ENCODE measurements at regions not wholly inside any gene's neighbourhood (a gene's known extent, or its start where the extent isn't known, plus 50 kb on each side); places are given as distances from the start of the nearest gene placed in this dataset.
"Not testable (repeated sequence)": the region's sequence is repeated elsewhere in the genome, so short reads cannot be mapped to it uniquely, and the experiment has no call there.

DNA sequence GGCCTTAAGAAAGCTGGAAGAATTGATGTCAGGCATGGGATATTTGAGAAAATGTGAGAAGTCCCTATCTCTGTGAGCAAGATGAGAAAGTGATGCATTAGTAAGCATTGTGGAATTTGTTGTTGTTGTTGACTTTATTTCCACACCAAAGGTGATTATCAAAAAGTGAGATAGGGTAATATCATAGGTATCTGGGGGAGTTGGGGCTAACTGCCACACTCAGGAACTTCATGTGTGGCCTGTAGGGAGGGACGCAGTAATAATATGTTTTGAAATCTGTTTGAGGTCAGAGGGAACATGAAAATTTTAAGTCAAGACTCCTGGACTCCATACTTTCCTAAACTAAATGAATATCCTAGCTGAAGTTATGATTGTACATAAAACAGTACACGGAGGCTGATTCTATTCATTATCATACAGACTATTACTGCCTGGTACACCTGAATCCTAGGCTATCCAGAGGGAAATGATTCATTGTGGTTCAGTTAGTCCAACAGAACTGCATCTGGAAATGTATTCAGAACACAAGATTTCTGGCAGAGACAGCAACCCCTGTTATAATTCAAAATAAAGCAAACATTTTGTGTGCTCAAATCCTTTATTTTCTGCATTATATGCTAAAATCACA lies 304.8 kb downstream of the CPS1 start:
- DNase-seq, result no peak

DNA sequence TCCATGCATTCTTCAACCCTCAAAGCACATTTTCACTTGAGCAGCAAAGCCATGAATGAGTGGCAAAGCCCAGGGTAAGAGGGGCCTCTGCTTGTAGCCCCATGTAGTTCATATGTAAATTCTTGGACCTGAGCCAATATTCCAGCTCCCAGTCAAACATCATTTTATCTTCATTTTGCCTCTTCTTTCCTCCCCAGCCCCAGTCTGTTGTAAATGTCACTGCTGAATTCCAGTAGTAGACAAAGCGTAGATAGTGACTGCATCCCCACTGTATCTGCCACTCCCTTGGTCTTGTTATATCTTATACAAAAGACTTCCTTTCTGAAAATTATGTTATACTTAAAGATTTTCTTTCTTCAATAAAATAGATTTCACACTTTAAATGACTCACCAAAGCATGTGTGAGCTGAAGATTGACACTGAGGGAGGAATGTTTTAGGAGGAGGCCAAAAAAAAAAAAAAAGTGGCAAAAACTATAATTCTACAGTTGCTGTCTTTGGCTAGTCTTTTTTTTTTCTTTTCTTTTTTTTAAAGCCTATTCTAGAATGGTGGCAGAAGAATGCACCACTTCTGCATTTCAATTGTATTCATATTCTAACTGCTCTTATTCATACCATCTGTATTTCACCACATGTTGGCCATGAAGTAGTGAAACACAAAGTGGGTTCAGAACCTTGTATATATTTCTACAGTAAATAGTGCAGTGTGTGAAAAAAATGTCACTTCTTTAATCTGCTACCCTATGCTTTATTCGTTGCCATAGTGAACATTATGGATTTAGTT lies 306.1 kb downstream of the CPS1 start:
- no peak for DNase-seq

DNA sequence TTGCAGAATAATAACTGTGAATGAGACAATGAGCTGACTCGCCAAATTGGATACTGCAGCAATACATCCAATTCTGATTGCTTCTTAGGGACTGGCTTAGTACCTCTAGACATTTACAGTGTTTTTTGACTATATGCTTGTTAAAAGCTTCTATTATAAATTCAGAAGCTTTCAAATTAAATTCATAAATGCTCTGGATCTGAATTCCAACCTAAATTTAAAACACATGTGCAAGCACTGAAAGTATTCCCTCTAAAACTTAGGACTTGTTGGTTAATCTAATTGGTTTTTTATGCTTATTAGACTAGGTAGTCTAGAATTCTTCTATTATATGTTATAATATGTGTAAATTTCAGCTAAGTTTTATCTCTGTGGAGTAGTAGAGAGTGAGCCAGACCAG lies 306.9 kb downstream of the CPS1 start:
- DNase-seq, result no peak

DNA sequence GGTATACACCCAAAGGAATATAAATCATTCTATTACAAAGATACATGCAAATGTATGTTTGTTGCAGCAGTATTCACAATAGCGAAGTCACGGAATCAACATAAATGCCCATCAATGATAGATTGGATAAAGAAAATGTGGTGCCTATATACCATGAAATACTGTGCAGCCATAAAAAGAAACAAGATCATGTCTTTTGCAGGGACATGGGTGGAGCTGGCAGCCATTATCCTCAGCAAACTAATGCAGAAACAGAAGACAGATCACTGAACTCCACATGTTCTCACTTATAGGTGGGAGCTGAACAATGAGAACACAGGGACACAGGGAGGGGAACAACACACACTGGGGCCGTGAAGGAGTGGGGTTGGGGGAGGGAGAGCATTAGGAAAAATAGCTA lies 315.2 kb downstream of the CPS1 start:
- DNase-seq, result not testable (repeated sequence)

DNA sequence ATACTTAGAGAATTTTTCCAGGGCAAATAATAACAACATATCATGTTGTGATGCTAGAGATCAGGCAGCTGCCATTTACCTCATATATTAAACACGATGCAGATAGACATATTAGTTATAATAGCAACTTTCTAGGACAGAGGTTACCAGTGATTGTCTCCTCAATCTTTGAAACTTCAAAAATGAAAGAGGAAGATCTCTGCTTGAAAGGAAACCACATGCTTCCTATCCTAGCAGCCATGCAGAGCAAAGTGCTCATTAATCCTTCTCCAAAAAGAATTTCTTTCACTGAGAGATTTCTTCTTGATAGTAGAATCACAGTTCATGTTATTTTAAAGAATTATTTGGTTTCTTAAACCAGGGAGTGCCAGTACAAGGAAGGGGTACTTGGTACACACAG lies 317.2 kb downstream of the CPS1 start:
- no peak for DNase-seq

DNA sequence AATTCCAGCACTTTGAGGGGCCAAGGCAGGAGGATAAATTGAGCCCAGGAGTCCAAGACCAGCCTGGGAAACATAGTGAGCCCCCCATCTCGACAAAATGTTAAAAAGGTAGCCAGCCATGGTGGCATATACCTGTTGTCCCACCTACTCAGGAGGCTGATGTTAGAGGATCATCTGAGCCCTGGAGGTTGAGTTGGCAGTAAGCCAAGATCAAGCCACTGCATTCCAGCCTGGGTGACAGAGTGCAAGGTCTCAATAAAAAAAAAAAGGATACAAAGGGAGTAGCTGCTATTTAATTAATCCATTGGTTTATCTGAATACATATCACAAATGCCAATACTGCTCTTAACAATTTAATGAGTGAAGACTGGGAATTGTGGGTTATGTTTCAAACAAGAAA lies 327.8 kb downstream of the CPS1 start:
- DNase-seq, result no peak

DNA sequence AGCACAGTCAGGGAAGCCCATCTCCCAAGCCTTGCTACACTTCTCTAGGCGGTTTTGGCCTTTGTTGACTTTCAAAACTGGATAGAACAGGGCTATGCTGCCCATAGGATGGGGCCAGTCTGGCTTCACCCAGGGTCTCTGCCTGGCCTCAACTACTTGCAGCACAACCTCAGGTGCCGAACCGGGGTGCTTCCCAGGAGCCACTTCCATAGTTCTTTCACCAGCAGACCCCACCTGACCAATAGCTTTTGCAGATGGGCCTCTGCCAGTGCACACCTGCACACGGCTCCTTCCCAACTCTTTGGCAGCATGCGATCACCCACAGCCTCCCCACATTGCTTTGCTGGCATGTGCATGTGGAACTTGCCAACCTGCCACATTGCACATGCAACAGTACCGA lies 331.6 kb downstream of the CPS1 start:
- no peak for DNase-seq

DNA sequence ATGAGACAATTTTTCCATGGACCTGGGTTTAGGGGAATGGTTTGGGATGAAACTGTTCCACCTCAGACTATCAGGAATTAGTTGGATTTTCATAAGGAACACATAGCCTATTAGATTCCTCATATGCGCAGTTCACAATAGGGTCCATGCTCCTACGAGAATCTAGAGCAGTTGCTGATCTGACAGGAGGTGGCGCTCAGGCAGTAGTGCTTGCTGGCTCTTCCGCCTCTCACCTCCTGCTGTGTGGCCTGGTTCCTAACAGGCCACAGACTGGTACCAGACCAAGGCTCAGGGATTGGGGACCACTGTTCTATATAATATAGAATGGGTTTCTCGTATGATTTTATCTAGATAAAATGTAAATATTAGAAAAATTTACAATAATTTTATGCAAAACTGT lies 338.7 kb downstream of the CPS1 start:
- DNase-seq, result no peak

DNA sequence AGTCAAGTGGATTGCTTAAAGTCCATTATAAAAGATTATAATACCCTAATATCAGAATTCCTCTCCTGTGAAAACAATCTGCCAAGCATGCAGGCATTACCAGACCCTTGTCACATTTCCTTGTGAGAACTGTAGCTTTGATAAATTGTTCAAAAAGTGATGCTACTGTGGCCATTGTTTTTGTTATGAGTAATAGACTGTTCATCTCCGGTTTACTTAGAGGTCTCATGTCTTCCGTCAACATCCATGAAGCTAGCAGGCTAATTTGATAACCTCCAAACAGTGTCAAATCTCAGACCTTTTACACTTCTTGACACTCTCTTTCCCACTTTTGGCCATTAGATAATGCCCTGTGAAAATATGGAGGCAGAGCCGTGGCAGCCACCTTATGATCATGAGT lies 342.7 kb downstream of the CPS1 start:
- DNase-seq, result no peak

DNA sequence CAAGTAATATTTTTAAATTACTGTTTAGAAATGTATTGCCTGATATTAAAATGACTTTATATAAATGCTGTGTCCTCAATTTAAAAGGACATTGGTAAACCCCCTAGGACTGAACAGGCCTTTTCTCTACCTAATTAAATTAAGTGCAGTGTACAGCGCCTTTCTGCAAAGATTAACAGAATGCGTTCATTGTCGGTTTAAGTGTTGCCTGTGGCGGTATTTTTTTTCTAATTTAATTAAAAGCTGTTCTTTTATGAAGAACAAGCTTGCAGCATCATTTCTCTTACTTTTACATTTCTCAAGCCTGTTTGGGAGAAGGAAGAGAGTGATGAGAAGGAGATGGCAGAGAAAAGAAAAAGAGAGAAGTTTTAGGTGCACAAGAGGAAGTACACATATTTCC lies 344.9 kb downstream of the CPS1 start:
- DNase-seq, result no peak

DNA sequence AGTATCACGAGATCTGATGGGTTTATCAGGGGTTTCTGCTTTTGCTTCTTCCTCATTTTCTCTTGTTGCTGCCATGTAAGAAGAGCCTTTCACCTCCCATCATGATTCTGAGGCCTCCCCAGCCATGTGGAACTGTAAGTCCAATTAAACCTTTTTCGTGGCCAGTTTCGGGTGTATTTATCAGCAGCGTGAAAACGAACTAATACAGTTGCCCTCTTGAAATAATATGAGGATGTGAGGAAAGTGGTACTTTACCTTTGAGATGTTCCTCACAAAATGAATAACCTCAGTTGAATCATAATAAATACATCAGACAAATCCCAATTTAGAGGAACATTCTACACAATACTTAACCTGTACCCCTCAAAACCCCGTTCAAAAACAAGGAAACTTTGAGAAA lies 356.4 kb downstream of the CPS1 start:
- no peak for DNase-seq

DNA sequence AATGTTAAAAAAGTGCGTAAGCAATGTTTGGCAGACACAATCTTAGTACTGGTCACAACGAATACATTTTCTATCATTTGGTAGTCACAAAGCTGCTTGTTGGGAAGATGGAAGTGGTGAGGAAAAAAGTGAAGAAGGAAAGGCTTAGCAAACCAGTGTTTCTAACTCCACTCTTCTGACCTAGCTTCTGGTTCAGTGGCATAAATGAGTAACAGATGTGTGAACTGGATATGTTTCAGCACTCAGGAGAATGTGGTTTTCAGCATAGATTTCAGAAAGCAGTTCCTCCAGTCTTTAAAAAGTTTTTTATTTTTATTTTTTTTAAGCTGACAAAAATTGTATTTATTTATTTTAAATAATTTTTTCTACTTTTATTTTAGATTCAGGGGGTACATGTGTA lies 357.1 kb downstream of the CPS1 start:
- no peak for DNase-seq

DNA sequence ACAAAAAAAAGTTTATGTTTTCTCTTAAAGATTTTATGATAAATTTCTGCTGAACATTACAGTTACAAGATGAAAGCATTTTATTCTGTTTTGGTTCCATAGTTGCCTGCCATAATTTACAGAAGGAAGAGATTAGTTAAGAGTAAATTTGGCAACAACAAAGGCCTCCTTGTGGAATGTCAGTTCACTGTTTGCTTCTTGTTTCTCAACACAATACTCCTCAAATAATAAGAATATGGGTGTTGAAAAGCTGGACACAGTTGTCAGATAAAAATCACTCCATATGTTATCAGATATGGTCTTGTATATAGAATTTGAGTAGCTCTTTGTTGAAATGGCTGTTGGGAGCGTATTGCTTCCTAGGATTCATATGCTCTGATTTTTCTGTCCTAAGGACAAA lies 359.5 kb downstream of the CPS1 start:
- DNase-seq, result no peak

DNA sequence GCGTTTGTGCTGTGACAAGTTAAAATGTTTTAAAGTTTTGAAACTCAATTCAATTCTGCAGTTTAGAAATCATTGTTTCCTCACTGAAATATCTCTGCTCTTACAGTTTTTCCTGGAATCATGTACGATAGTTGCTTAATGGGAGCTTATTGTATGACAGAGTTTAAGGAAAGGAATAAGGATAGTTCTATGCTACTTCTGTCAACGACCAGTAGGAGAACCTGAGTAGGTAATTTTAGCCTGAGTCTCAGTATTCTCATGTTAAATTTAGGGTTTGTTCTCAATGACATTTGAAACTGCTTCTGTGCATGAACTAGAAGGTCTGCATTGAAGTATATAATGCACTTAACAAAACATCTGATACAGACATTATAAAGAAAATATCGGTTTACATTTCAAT lies 361.1 kb downstream of the CPS1 start:
- no peak for DNase-seq

DNA sequence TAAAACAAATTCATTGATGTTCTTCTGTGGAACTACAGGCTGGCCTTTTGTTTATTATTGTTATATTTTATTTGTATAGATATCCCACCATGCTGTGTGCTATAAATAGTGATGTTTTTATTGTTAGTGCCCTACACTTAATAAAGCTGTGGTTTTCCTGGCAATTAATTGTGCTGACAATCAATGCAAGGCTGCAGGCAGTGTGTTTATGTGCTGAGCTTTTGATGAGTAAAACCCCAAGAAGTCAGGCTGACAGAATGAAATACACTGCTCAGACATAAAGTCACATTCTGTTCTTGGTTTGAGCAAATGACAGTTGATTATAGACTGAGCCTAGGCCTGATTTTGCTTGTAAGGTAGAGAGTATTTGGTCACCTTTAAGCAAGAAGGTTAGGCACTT lies 362.7 kb downstream of the CPS1 start:
- no peak for DNase-seq

DNA sequence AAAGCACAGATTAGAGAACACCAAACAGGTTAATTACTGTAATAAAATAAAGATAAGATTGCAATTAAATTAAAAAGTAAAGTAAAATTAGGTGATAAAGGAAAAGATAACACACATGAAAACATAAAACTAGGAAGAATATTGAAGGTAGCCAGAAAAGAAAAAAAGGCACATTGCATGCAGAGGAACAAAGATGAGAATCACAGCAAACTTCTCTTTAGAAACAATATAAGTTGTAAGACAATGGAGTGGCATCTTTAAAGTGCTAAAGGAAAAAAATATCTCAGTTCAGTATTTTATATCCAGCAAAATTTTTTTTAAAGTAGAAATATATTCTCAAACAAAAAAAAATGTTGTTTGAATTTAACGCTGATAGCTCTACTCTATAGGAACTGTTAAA lies 366.0 kb downstream of the CPS1 start:
- no peak for DNase-seq

DNA sequence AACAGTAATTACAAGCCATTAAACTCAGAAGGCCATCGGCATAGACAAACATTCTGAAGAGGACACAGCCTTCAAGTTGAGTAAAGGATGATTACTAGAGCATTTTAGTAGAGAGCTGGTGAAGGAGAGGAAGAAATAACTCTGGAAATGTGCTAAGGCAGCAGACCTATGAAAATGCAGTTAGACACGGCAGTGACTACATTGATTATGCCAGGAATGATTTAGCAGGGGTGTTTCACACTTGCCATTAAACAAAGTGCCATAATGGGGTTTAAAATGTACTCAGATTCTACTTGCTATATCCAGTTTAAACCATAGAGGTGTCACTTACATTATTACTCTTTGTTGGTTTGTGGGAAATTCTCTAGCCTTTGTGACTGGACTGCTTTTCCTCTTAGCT lies 372.3 kb downstream of the CPS1 start:
- DNase-seq, result no peak

DNA sequence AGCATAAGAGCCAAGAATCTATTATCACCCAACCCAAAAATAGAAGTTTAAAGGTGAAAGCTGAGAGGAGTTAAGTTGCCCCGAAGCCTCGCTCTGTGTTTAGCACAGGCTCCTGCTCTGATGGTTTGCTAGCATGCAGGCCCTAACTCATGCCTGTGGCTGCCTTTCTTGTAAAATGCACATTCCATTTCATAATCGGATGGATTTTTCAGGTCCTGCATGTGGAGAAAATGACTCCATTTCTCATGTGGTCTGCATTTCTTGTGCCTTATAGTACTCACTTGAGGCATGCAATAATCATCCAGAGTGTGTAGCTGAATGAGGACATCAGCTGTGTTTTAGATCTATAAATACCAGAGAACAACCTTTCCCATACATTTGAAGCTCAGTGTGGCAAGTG lies 381.8 kb downstream of the CPS1 start:
- DNase-seq, result no peak

DNA sequence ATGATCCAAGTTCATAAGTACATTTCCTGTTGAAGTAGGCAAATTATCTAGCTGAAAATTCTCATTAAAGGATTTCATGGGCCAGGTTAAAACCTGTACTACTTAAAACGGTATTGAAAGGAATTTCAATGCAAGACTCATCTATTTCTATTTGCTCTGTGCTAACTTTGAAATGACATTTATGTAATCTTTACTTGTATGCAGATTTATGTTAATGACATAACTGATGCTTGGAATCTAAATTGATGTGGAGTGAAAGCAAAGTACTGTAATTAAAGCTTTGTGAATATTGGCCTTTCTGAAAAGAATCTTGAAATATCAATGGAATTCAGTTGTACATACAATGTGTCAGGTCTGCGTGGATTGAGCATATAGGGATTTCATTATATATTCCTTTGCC lies 390.0 kb downstream of the CPS1 start:
- no peak for DNase-seq

DNA sequence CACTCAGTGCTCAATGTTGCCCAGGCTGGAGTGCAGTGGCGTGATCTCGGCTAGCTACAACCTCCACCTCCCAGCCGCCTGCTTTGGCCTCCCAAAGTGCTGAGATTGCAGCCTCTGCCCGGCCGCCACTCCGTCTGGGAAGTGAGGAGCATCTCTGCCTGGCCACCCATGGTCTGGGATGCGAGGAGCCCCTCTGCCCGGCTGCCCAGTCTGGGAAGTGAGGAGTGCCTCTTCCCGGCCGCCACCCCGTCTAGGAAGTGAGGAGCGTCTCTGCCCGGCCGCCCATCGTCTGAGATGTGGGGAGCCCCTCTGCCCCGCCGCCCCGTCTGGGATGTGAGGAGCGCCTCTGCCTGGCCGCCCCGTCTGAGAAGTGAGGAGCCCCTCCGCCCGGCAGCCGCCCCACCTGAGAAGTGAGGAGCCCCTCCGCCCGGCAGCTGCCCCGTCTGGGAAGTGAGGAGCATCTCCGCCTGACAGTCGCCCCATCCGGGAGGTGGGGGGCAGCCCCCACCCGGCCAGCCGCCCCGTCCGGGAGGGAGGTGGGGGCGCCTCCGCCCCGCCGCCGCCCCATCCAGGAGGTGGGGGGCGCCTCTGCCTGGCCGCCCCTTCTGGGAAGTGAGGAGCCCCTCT lies 394.1 kb downstream of the CPS1 start:
- not testable (repeated sequence) for DNase-seq

DNA sequence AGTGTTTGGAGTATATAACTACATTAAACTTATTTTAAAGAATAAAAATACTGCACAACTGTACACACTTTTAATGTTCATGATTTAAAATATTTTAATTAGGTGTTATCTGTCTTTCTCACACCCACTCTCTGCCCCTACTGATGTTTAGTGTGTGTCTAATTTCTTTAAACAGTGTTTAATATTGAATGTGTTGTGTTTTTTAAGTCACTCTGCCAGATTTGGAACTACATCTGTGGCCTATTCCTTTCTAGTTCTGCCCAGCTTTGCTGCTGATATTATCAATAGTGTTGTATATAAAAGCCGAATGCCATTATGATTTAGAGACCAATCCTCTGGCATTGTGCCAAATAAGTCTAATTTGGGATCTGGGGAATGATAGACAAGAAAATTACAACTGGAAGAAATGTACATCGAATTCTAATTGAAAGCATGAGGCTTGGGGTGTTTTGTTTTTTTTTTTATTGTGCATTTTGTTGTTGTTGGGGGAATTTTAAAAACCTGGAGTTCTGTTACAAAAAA lies 398.0 kb downstream of the CPS1 start:
- no peak for DNase-seq

DNA sequence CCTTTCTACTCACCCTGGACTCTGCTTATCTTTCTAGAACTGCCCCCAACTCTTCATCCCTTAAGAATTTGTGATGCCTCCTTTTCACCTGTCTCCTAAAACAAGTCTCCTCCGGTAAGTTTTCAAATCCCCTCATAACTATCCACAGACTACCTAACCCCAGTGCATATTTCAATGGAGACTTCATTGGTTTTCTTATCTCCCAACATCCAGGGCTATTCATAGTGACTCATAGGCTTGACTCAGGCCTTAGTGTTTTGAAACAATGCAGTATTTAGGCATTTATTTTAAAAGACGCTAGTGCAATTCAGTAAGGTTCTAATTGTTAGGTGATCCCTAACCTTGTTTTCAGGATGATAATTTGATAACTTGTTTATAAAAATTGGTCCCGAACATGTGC lies 399.2 kb downstream of the CPS1 start:
- no peak for DNase-seq

DNA sequence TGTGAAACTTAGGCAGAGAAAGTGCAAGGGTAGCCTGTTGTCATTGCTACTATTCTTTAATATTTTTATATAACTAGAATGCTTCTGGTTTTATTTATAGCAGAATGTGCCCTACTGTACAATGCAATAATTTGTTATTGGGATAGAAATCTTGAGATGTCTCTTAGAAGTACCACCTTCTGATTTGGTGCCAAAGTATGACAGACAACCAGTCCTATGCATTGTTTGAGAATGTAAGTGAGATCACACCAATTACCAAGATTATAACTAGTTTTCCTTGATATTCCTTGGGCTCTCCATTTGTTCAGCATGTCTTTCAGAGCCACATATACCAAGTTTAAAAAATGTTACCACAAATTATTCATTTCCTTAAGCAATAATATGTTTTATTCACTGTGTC lies 399.7 kb downstream of the CPS1 start:
- no peak for DNase-seq

DNA sequence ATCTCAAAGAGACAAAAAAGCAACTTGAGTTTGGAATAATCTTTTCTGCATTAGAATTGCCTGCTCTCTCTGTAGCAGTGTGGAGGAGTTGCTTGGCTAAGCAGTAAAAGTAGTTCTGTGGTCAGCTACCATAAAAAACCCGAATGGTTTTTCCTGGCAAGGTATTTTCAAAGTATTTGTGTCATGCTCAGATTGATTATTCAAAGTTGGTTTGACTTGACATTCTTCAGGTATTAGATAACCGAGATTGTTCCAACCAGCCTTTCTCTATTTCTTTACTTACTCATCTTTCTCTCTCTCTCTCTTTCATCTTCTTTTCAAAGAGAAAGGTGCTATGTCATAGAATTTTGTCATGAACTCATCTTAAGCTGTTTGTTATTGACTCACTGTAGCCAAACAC lies 404.9 kb downstream of the CPS1 start:
- DNase-seq, result no peak

All from KG1 (cell line).